Skeletal muscle satellite cell (primary cell): ENCODE measurements at regions not wholly inside any gene's neighbourhood (a gene's known extent, or its start where the extent isn't known, plus 50 kb on each side); places are given as distances from the start of the nearest gene placed in this dataset.

Source experiments
- H3K27me3 ChIP-seq: 2 replicates; pipeline ENCODE4 v1.7.0; 2013; ENCODE audit warnings: low read length; ENCODE audit not compliant: control insufficient read depth, insufficient read depth
- H3K36me3 ChIP-seq: 2 replicates; pipeline ENCODE4 v1.7.0; 2013; ENCODE audit warnings: mild to moderate bottlenecking, control low read depth, low read length; ENCODE audit not compliant: insufficient read depth
- H3K4me1 ChIP-seq: 2 replicates; pipeline ENCODE4 v1.7.0; 2013; ENCODE audit warnings: low read length; ENCODE audit not compliant: control insufficient read depth, insufficient read depth
- H3K4me2 ChIP-seq: 2 replicates; pipeline ENCODE4 v1.7.0; 2013; ENCODE audit warnings: mild to moderate bottlenecking, low read length
- H3K4me3 ChIP-seq: 2 replicates; pipeline ENCODE4 v1.7.0; 2013; ENCODE audit warnings: low read length
- H3K9ac ChIP-seq: 2 replicates; pipeline ENCODE4 v1.7.0; 2013; ENCODE audit warnings: mild to moderate bottlenecking, low read depth, low read length, moderate library complexity
- H3K9me3 ChIP-seq: replicated peaks from 2 replicates; pipeline ENCODE4 v1.7.0; 2013; ENCODE audit warnings: mild to moderate bottlenecking, control low read depth, low read length

DNA sequence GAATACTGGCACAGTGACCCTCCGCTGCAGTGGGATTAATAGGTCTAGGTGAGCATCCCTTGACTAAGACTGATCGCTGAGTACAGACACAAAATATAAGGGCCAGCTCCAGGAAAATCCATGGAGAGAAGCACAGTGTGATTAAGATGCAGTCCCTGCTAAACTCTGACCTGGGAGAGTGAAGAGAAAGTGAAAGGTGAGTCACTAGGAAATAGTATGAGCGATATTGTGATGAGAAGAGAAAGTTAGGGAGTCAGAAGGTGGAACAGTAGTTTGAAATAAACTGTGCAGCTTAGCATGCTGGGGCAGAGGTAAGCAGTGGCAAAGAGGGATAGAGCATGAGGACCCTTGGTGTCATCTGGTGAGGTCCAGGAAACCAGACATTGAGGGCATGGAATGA is 278.6 kb upstream of the MAP3K7 start:
- H3K9me3 ChIP-seq = no peaks in the 10 kb centered on the region
- H3K4me3 ChIP-seq = no peak overlapping the region
- H3K4me2 ChIP-seq = no peak overlapping the region
- H3K4me1 ChIP-seq = no peaks in the 10 kb centered on the region
- no peaks in the 10 kb centered on the region for H3K36me3 ChIP-seq
- no peaks in the 10 kb centered on the region for H3K27me3 ChIP-seq
- H3K9ac ChIP-seq = no peak overlapping the region

DNA sequence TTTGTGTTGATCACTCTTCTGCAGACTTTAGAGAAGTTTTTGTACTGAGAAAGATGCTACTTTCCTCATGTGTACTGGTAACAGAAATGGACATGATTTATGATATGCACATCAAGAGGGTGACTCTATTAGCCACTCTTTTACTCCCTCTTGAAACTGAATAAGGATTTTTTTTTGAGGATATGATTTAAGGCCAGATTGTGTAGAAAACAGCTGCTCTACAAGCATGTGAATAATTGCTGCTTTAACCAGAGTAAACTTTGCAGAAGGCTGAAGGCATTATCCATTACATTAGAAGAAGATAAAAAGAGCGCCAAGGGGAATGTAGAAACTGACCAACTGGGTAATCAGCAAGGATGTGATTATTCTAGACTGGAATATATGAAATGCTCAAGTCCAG is 276.2 kb upstream of the MAP3K7 start:
- Histone ChIP-seq H3K4me1 (no peaks in the 10 kb centered on the region), H3K4me3 (no peak overlapping the region), H3K27me3 (no peaks in the 10 kb centered on the region), H3K4me2 (no peak overlapping the region), H3K9me3 (no peaks in the 10 kb centered on the region), H3K36me3 (no peaks in the 10 kb centered on the region), H3K9ac (no peak overlapping the region)

DNA sequence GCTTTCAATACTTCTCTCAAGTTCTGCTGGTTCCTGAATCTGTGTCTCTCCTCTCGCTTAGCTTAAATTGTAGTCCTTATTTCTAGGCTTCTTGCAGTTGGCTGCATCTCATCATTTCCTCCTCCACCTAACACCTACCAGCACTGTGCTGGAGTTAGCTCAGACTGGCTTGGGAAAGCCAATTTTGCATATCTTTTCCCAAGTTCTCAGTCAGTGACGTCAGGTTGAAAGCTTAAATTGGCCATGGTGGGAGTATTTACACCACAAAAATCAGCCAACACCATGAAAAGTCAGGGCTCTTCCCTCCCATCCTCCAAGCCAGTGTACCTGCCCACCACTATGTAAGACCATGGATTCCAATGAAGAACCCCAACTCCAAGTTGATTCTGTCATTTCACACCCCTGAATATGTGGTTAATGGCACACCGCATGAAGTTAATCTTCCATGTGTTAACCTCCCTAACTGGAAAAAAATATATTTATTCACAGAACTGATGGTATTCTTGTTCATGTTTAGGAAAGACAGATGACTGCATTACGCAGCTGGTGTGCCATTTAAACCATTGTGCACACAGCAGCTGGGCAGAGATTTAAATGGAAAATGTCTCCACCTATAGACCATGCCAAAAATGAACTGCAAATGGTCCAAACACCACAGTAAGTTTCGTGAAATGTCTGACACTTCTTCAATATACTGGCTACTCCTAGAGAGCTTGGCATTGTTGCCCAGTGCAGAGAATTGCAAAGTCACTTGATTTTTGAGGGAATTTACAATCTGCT is 274.1 kb upstream of the MAP3K7 start:
- Histone ChIP-seq H3K4me2 (no peak overlapping the region), H3K36me3 (no peaks in the 10 kb centered on the region), H3K4me3 (no peak overlapping the region), H3K9ac (no peak overlapping the region), H3K27me3 (no peaks in the 10 kb centered on the region), H3K9me3 (no peaks in the 10 kb centered on the region), H3K4me1 (no peaks in the 10 kb centered on the region)

DNA sequence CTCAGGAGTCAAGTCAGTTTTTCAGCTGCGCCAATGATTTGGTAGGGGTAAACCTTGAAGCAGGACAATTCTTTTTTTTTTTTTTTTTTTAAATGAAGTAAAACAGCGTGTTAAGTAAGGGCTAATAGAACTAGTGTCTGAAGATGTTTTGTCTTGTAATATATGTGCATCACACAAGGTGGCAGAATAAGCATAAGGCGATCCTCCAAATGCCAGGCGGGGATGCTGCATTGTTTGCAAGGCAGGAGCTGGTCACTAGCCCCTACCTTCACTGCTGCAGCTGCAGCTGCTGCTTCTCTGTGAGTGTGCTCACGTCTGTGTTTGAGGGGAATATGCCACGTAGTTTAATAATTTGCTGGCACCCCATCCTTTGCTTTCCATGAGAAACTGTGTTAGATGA is 272.7 kb upstream of the MAP3K7 start:
- no peaks in the 10 kb centered on the region for H3K36me3 ChIP-seq
- H3K4me1 ChIP-seq = no peaks in the 10 kb centered on the region
- H3K4me2 ChIP-seq = no peak overlapping the region
- H3K4me3 ChIP-seq = no peak overlapping the region
- no peaks in the 10 kb centered on the region for H3K27me3 ChIP-seq
- no peak overlapping the region for H3K9ac ChIP-seq
- H3K9me3 ChIP-seq = no peaks in the 10 kb centered on the region

DNA sequence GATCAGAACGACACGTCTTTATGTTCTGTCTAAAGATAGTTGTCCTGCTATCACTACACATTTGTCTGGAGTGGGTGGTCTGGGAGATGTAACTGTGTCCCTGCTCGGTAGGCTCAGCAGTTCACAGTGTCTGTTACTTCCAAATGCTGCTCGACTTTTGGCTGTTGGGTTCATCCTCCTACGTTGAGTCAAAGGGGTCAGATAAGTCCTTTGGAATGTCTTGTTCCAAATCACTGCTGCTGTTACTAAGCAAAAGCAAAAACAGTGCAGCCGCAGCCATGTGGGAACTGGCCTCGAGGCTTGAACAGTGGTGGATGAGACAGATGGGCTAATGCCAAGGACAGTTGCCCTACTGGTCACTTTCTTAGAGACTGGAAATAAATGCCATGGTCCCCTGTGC is 272.2 kb upstream of the MAP3K7 start:
- Histone ChIP-seq H3K9ac (no peak overlapping the region), H3K4me2 (no peak overlapping the region), H3K4me1 (no peaks in the 10 kb centered on the region), H3K36me3 (no peaks in the 10 kb centered on the region), H3K27me3 (no peaks in the 10 kb centered on the region), H3K4me3 (no peak overlapping the region), H3K9me3 (no peaks in the 10 kb centered on the region)

DNA sequence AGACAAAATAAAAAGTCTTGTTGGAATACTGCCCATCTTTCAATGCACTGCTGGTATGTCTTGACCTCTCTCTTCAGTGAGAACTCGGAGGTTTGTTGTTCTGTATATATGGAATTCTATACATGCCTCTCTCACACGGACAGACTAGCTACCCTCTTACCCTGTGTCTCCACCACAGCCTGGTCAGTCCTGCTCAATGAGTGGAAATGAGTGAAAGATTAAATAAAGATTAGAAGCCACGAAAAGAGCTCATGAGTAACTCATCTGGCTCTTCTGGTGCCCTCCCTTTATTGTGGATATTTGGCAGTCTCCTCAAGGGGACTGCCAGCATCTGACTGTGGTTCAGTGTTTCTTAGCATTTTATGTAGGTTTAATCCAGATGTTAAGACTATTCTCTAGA is 262.8 kb upstream of the MAP3K7 start:
- no peaks in the 10 kb centered on the region for H3K9me3 ChIP-seq
- H3K9ac ChIP-seq = no peak overlapping the region
- no peaks in the 10 kb centered on the region for H3K4me1 ChIP-seq
- no peak overlapping the region for H3K4me2 ChIP-seq
- H3K4me3 ChIP-seq = no peak overlapping the region
- H3K27me3 ChIP-seq = no peaks in the 10 kb centered on the region
- H3K36me3 ChIP-seq = no peaks in the 10 kb centered on the region

DNA sequence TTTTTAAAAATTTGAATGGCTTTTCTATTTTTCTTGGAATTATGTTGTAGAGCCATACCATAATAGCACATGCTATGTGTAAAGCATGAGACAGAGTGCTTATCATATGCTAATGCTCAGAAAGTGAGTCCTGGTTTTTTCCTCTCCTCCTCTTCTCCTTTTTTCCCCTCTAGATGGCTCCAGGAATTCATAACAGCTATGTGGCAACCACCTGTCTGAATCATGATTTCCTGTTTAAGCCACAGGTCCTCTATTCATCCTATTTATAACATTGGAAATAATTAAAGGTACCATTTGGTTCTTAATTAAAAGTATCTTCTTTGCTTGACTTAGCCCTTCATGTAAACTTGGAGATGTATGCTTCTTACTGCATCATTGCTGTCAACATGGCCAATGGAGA is 260.0 kb upstream of the MAP3K7 start:
- Histone ChIP-seq H3K4me1 (no peaks in the 10 kb centered on the region), H3K9ac (no peak overlapping the region), H3K36me3 (no peaks in the 10 kb centered on the region), H3K9me3 (no peaks in the 10 kb centered on the region), H3K4me2 (no peak overlapping the region), H3K27me3 (no peaks in the 10 kb centered on the region), H3K4me3 (no peak overlapping the region)

DNA sequence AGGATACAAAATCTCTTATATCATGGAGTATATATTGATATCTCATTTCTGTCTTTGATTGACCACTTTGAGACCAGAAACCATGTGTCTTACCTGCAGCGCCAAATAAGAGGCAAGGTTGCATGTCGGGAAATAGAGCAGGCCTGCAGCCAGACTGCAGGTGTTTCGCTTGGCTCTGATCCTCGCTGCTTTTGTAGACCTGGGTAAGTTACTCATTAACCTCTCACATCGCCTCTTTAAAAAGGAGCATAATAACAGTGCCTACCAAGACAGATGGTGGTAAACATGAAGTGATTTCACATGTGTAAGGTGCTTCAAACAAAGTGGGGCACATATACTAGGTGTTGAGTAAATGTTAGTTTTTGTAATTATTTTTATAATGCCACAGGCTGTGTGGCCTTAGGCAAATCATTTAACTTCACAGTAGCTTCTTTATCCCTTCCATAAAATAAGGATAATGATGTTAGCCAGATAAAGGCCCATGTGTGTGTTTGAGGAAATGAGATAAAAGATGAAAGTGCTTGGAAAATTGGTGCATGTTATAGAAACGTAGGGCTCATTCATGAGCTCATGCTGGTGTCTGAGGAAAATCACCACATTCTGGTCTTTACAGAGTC is 248.8 kb upstream of the MAP3K7 start:
- H3K9ac ChIP-seq = no peak overlapping the region

DNA sequence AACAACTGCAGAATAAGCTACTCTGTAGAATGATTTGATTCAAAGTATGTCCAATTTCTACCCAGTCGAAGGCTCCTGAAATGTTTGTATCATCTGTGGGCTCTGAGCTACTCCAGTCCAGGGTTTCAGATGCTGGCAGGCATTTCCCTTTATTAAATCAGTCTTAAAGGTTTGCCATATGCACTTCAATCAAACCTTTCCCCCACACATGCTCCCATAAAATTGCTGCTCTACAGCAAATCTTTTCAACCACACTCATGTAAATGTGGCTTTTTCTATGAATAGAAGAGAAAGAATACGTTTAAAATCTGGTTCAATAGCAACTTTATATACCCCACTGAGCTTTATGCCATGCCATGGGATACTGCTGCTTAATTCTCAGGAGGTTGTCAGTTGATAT is 242.4 kb upstream of the MAP3K7 start:
- H3K4me3 ChIP-seq = no peak overlapping the region
- no peaks in the 10 kb centered on the region for H3K4me1 ChIP-seq
- no peak overlapping the region for H3K9ac ChIP-seq
- no peaks in the 10 kb centered on the region for H3K9me3 ChIP-seq
- H3K36me3 ChIP-seq = no peaks in the 10 kb centered on the region
- H3K27me3 ChIP-seq = no peaks in the 10 kb centered on the region
- H3K4me2 ChIP-seq = no peak overlapping the region

More for the DNA sequence above, 248.8 kb upstream of the MAP3K7 start:
- Histone ChIP-seq H3K36me3 (no peaks in the 10 kb centered on the region), H3K27me3 (no peaks in the 10 kb centered on the region), H3K4me3 (no peak overlapping the region), H3K4me1 (no peaks in the 10 kb centered on the region), H3K4me2 (no peak overlapping the region), H3K9me3 (no peaks in the 10 kb centered on the region)

DNA sequence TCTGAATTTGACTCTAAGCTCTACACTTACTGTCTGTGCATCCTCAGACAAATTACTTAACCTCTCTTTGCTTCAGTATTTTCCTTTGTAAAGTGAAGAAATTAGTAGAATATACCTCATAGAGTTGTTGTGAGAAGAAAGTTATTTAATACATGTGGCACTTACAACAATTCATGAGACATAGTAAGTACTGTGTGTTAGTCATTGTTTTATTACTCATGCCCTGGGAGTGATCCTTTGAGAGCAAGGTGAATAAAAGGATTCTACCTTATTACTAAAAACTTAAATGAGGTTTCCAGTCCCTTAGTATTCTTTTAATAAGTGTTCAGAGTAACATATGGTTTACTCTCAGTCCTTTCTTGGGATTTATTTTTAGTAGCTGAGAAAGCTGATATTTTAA is 233.6 kb upstream of the MAP3K7 start:
- Histone ChIP-seq H3K9me3 (no peaks in the 10 kb centered on the region), H3K9ac (no peak overlapping the region), H3K4me3 (no peak overlapping the region), H3K4me1 (no peaks in the 10 kb centered on the region), H3K4me2 (no peak overlapping the region), H3K27me3 (no peaks in the 10 kb centered on the region), H3K36me3 (no peaks in the 10 kb centered on the region)

DNA sequence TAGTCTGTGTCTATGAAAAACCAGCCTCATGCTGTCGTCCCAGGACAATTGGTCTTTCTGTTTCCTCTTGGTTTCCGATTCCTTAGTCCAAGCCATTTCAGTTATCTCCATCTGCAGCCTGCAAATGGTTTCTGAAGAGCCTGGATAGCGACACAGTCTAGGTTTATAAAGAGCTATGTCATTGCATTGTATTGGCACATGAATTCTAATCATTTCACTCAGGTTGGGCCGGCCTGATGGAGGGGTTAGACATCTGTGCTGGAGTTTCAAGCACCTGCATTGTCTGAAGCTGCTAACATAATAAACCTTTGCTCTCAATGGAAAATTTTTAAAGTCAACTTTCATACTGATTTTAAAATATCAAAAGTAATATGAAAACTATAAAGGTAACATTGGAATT is 232.6 kb upstream of the MAP3K7 start:
- Histone ChIP-seq H3K9me3 (no peaks in the 10 kb centered on the region), H3K27me3 (no peaks in the 10 kb centered on the region), H3K4me1 (no peaks in the 10 kb centered on the region), H3K36me3 (no peaks in the 10 kb centered on the region), H3K9ac (no peak overlapping the region), H3K4me2 (peak overlapping the region; percentile 55), H3K4me3 (no peak overlapping the region)

DNA sequence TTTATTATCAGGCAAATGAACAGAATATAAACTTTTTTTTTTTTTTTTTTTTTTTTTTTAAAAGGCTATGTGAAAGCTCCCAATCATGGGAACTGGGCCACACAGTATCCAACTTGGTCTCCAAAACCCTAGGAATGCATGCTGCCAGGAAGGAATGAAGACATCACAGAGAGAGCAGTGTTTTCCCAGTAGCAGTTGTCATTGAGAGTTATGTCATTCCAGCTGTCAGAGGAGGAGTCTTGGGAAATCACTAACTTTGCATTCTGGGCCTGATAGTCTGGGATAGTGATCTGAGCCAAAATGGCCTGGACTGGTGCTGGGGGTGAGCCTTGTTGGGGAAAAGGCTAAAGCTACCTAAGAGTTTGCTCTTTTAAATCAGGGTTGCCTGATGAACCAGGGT is 231.3 kb upstream of the MAP3K7 start:
- no peaks in the 10 kb centered on the region for H3K36me3 ChIP-seq
- no peak overlapping the region for H3K4me2 ChIP-seq
- no peaks in the 10 kb centered on the region for H3K9me3 ChIP-seq
- H3K4me1 ChIP-seq = no peaks in the 10 kb centered on the region
- no peaks in the 10 kb centered on the region for H3K27me3 ChIP-seq
- H3K9ac ChIP-seq = no peak overlapping the region
- no peak overlapping the region for H3K4me3 ChIP-seq
